ENCODE measurements at regions not wholly inside any gene's neighbourhood (a gene's known extent, or its start where the extent isn't known, plus 50 kb on each side); places are given as distances from the start of the nearest gene placed in this dataset.

DNA sequence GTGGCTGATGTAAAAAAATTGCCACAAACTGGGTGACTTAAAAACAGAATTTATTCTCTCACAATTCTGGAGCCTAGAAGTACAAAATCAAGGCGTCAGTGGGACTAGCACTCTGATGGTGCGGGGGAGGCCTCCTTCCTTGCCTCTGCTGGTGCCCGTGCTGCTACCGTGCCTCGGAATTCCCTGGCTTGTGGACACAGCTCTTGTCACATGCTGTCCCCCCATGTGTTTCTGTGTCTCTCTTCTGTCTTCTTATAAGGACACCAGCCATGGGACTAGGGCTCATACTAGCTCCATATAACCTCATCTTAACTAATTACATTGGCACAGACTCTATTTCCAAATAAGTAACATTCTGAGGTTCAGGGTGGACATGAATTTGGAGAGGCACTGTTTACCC, 242.3 kb upstream of the IRX2 start:
- Histone ChIP-seq H3K9ac (replicated peaks in 1 of 4; ENCODE audit: extremely low read depth in 1 of 4, low read depth in 3 of 4, low read length in 3 of 4) (no peak overlapping the region), H3K9me3 (ENCODE audit: insufficient read depth in 2 of 2, low read depth in 1 of 2, low read length in 1 of 2) (no peaks in the 10 kb centered on the region), H2AFZ (ENCODE audit: low read length) (no peak overlapping the region), H3K4ac (replicated peaks; ENCODE audit: insufficient read length, low read depth, low read length) (no peak overlapping the region), H4K8ac (ENCODE audit: extremely low read depth, insufficient read depth, low read length) (no peak overlapping the region), H2BK15ac (ENCODE audit: low read length) (no peak overlapping the region), H3K18ac (ENCODE audit: extremely low read depth, low read length) (no peak overlapping the region), H3K79me1 (ENCODE audit: low read depth, low read length) (no peaks in the 10 kb centered on the region), H3K4me2 (ENCODE audit: insufficient read depth in 1 of 2, low read depth in 2 of 2, low read length in 2 of 2) (no peak overlapping the region), H3K27ac (ENCODE audit: low read depth, low read length) (no peak overlapping the region), H3K23ac (ENCODE audit: insufficient read length) (no peak overlapping the region), H3K56ac (replicated peaks; ENCODE audit: insufficient read length, low read depth, low read length) (no peak overlapping the region), H4K20me1 (replicated peaks in 1 of 2; ENCODE audit: control insufficient read depth in 1 of 2, insufficient read depth in 2 of 2, low read length in 2 of 2) (no peaks in the 10 kb centered on the region), H2BK20ac (ENCODE audit: low read length) (no peak overlapping the region), H3K27me3 (replicated peaks in 1 of 4; ENCODE audit: control insufficient read depth in 3 of 4, extremely low read depth in 1 of 4, insufficient read depth in 3 of 4, low read length in 3 of 4) (no peaks in the 10 kb centered on the region), H2BK5ac (ENCODE audit: low read depth, low read length) (no peak overlapping the region), H3K79me2 (ENCODE audit: control insufficient read depth in 1 of 2, insufficient read depth in 2 of 2, low read length in 2 of 2) (no peaks in the 10 kb centered on the region), H2AK5ac (ENCODE audit: low read depth, low read length) (no peak overlapping the region), H3K4me3 (ENCODE audit: extremely low read depth in 1 of 4, insufficient read depth in 2 of 4, low read depth in 3 of 4, low read length in 4 of 4) (no peak overlapping the region), H3K36me3 (ENCODE audit: control insufficient read depth in 2 of 4, insufficient read depth in 4 of 4, low read length in 3 of 4) (no peaks in the 10 kb centered on the region), H3K14ac (ENCODE audit: insufficient read length) (no peak overlapping the region), H2BK12ac (ENCODE audit: low read depth, low read length) (no peak overlapping the region), H3K4me1 (replicated peaks in 1 of 4; ENCODE audit: control insufficient read depth in 3 of 4, insufficient read depth in 4 of 4, low read length in 3 of 4) (peaks cover 0 to 2% (median 0%) of the 10 kb centered on the region in 4 experiments; a peak in 1 of 7 replicates), H2BK120ac (replicated peaks; ENCODE audit: low read depth, low read length) (no peak overlapping the region), H3K23me2 (ENCODE audit: low read depth, low read length) (no peaks in the 10 kb centered on the region), H4K5ac (ENCODE audit: insufficient read length, low read depth, low read length) (no peak overlapping the region), H4K91ac (replicated peaks; ENCODE audit: insufficient read length, low read length) (no peak overlapping the region)
- DNase-seq (ENCODE audit: low read depth in 1 of 2, low spot score in 2 of 2) (no peak), FAIRE-seq (no peak)
- ChIA-PET POLR2A (ENCODE audit: partially characterized antibody) (no interaction called here), CTCF (ENCODE audit: partially characterized antibody) (interaction anchor here (0.6 to 1.1 kb wide), 2 partner anchors 15 to 22 kb away, joined by 4 read pairs; no protein-coding TSS in a partner anchor)
- WGBS, 2 experiments (ENCODE audit: extremely low coverage in 1 of 2, insufficient coverage in 1 of 2, insufficient read length in 1 of 2, insufficient replicate concordance in 2 of 2, low coverage in 1 of 2, low lambda C conversion rate in 2 of 2, missing lambda C conversion rate in 1 of 2), result 90% methylated on average over 5 of the region's 5 CpGs; no CpG with 5 or more reads in 1 of the 2 experiments
- TF ChIP-seq ATF2 (IDR thresholded peaks at IDR 0.05; ENCODE audit: low read length), result no peak
- TF ChIP-seq POU5F1 (IDR thresholded peaks at IDR 0.05; ENCODE audit: low read depth, low read length), result no peak
- TF ChIP-seq GABPA (IDR thresholded peaks at IDR 0.05; ENCODE audit: borderline replicate concordance, insufficient read depth, low read length), result no peak
- no peak for TF ChIP-seq JUND (IDR thresholded peaks at IDR 0.05; ENCODE audit: low read length)
- no peak for TF ChIP-seq POLR2AphosphoS5 (IDR thresholded peaks at IDR 0.05; ENCODE audit: low read depth, low read length)
- TF ChIP-seq EP300 (IDR thresholded peaks at IDR 0.05; ENCODE audit: borderline replicate concordance in 1 of 2, low read depth in 2 of 2, low read length in 2 of 2), result no peak
- no peak for TF ChIP-seq KDM1A (IDR thresholded peaks at IDR 0.05; ENCODE audit: borderline replicate concordance, low read length)
- no peak for TF ChIP-seq GTF2F1 (IDR thresholded peaks at IDR 0.05; ENCODE audit: borderline replicate concordance, low read depth, low read length)
- no peak for TF ChIP-seq USF2 (IDR thresholded peaks at IDR 0.05; ENCODE audit: low read length)
- TF ChIP-seq ATF3 (IDR thresholded peaks at IDR 0.05; ENCODE audit: insufficient read depth, low read depth, low read length), result no peak
- no peak for TF ChIP-seq PHF8 (conservative IDR thresholded peaks at IDR 0.05; ENCODE audit: low read depth, low read length)
